NCI-H2081 (cell line): ENCODE measurements at regions not wholly inside any gene's neighbourhood (a gene's known extent, or its start where the extent isn't known, plus 50 kb on each side); places are given as distances from the start of the nearest gene placed in this dataset.
"Not testable (repeated sequence)": the region's sequence is repeated elsewhere in the genome, so short reads cannot be mapped to it uniquely, and the experiment has no call there.

Experiments used
- DNase-seq, 2 experiments: peaks; one replicate each; lab custom pipeline; 2025; lab: John Stamatoyannopoulos, UW

DNA sequence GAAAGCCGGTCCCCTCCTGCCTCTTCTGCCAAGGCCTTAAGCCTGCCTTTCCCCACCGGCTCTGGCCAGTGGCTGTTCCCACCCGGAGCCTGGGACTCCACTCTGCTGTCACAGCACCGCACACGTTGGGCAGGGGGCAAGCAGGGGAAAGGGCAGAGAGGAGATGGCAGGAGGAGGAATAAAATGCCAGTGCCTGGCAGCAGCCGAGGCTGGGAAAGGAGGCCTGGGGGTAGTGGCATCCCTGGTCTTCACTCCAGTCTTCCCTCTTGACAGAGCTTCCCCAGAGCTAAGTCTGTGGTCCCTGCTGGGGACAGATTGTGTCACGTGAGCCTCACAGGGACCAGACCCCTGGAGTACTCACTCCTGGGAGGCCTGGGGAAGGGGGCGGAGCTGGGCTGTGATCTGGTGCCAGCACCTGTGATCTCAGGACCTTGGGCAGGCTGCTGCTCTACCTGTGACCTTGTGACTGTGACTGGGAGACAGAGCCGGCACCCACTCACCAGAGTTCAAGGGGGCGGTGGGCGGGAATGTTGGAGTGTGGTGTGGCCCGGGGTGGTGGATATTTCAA lies 97.2 kb upstream of the GSE1 start:
- DNase-seq, result no peak

DNA sequence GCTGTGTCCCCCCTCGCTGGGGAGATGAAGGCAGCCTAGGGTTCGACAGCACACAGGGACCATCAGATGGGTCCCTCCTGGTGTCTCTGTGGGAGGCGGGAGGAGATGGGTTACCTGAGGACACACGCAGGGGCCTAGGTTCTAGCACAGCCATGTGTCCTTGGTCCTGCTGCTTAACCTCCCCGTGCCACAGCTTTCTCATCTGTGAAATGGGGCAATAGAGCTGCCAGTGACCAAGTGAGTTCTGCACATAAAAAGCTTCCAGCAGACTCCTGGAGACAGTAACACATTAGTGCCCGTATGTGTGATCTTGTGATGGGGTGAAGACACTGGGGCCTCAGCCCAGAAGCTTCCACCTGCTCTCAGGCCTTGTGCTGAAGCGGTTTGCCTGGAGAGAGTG lies 96.0 kb upstream of the GSE1 start:
- no peak for DNase-seq

DNA sequence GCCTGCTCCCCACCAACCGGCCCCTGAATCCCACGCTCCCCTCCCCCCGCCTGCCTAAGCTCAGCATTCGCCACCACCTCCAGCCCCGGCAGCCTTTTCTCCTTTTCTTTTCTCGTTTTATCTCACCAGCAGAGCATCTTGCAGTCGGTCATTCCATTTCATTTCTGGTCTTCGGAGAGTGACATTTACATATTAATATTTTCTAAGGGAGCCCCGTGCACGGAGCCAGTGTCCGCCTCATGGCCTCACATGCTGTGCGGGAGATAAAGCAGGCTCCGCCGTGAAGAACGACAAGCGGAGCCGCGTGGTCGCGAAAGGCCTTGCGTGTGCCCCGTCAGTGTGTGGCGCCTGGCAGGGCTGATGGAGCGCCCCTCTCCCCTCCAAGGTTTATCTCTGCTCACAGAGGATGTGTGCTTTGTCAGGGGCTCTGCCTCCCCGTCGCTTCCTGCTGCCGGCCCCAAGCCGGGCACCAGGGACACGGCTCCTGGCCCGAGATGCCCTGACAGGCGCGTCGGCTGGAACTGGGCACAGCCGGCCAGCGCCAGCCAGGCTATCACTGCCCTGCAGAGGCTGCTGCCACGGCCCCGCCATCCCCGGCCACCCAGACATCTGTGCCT lies 95.5 kb upstream of the GSE1 start:
- DNase-seq, result no peak

DNA sequence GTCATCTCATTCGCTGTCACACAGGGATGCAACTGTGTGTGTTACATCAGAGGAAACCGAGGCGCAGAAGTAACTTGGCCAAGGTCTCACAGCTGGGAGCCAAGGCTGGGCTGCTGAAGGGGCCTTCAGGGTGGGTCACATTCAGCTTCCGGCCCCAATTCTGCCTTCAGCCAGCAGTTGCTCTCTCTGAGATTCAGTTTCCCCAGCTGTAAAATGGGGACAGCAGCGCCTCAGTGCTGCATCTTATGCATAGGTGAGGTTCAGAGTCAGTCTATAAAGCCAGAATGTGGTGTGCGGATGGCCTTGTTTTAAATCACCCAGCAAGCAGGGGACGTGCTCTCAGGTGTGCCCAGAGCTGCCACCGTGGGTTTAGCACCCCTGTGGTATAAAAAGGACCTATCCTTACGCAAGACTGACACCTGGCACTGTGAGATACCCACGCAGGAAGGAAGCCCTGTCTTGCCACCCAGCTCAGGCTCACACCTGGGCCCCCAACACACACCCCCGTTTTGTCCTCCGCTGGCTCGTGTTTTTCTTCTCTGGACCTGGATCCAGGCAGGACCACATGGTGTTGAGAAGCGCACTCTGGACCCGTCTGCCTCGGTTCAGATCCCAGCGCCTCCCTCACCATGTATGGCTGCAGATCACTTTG lies 94.6 kb upstream of the GSE1 start:
- no peak for DNase-seq

DNA sequence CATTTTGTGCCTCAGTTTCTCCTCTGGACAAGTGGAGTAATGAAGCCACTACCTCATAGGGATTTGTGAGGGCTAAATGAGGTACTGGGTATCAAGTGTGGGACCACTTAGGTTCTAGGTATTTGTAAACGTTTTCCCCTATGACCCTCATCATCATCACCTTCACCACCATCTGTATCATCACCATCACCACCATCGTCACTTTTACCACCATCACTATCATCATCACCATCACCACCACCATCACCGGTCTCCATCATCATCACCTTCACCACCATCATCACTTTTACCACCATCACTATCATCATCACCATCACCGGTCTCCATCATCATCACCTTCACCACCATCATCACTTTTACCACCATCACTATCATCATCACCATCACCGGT lies 94.1 kb upstream of the GSE1 start:
- not testable (repeated sequence) for DNase-seq

DNA sequence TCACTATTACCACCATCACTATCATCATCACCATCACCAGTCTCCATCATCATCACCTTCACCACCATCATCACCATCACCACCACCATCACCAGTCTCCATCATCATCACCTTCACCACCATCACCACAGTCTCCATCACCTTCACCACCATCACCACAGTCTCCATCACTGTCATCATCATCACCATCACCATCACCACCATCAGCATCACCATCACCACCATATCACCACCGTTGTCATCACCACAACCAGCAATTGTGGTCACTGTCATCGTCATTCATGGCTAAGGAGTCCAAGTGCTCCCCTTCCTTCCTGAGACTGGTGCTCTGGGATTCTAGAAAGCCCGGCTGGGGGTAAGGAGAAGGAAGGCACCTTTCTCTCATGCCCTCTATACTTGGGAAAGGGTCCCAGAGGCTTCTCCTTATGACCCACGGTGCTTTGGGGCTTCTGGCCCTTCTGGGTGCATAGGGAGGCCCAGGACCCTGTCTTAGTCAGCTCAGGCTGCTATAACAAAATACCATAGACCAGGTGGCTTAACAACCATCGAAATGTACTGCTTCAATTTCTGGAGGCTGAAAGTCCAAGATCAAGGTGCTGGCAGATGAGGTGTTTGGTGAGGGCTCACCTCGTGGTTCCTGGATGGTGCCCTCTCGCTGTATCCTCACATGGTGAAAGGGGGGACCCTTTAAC lies 93.4 kb upstream of the GSE1 start:
- DNase-seq, result no peak

DNA sequence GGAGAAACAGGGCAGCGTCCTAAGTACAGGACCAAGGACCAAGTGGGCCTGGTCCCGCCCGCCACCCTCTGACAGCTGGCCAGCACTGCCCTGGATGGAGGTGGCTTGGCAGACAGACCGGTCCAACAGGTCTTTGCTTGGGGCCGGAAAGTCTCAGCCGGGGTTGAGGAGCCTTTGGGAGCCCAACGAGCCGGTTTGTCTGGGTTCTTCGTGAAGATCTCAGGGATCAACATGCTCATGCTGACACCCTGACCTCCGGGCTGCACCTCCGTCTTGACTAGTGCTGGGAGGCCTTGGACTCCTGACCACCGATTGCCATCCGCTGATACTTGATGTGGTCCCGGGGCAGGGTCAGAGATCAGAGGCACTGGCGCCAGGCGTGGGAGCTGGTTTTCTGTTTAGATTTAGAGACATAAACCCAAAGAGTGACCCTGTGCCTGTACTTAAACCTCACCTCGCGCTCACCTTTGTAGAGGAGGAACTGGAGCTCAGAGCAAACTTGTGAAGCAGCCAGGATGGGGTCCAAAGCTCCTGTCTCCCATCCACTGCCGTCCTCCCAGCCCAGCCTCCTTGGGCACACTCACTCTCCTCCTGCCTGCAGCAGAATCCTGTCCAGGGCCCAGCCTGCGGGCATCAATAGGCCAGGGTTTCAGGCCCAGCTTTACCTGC lies 92.1 kb upstream of the GSE1 start:
- no peak for DNase-seq

DNA sequence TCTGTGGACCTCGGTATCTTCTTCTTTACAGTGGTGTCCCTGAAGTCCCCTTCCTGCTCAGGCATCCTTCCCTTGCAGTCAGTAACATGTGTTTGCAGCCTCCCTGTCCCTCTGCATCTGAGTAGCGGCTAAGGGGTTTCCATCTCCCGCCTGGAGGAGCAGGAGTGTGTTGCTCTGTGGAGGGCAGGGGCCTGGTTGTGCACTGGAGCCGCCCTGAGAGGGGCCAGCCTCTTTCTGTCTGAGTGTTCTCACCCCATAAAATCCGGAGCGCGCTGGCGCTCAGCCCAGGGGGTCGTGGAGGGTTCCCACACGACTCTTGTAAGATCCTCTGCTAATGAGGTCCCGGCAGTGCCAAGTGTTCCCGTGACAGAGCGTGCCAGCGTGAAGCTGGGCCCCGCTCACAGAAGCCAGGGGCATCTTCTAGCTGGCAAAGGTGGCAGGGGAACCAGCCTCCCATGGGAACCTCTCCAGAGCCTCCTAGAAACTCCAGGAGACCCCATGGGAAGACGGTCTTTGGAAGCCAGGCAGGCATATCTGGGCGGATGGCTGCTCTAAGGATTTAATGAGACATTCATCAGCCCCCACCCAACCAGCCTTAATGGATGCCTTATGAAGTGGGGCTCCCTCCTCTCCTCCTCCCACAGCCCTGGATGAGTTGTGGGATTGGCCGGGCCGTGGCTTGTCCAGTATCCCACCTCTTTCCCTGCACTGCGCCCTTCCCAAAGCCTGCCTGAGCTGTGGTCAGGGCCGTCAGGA lies 91.4 kb upstream of the GSE1 start:
- no peak for DNase-seq

DNA sequence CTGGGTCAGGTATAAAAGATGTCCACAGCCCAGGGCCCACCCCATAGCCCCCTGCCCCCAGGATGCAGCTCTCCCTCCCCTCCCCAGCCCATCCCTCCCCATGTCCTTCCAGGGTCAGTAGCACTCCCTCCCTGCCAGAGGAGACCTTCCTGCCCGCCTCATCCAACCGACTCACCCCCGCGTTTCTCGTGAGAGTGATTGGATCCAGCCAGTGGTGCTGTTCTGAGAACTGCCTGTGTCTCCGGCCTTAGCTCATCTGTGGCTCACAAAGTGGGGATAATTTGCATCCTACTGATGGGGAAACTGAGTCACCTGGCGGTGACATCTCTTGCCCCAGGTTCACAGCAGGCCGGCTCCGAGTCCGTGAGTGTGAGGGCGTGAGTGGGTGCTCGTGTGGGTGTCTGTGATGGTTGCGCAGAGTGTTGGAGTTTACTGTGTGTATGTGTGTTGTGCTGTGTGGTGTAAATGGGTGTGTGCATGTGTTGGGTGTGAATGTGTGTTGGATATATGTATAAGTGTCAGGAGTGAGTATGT lies 90.7 kb upstream of the GSE1 start:
- no peak for DNase-seq

DNA sequence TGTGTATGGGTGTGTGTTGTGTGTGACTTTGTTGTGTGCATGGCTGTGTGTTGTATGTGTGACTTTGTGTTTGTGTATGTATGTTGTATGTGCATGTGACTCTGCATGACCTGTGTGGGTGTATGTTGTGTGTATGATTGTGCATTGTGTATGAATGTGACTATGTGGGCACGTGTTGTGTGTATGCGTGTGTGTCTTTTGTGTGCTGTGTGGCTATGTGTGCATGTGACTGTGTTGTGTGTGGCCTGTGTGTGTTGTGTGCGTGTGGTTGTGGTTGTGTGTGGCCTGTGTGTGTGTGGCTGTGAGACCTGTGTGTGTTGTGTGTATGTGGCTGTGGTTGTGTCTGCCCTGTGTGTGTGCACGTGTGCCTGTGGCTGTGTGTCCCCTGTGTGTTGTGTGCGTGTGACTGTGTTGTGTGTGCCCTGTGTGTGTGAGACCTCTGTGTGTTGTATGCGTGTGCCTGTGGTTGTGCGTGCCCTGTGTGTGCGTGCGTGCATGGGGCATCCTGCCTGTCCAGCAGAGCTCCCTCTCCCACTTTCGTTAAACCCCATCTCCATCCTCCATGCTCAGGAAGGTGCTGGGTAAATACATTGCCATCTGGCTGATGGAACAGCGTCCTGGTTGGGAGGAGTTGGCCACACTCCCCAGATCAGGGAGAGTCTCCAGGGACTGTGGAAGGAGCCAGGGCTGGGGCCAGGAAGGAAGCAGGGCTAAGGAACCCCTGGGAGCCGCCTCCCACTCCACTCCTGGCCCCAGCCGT lies 90.1 kb upstream of the GSE1 start:
- peak in 1 of 2 experiments; percentile 55 for DNase-seq

DNA sequence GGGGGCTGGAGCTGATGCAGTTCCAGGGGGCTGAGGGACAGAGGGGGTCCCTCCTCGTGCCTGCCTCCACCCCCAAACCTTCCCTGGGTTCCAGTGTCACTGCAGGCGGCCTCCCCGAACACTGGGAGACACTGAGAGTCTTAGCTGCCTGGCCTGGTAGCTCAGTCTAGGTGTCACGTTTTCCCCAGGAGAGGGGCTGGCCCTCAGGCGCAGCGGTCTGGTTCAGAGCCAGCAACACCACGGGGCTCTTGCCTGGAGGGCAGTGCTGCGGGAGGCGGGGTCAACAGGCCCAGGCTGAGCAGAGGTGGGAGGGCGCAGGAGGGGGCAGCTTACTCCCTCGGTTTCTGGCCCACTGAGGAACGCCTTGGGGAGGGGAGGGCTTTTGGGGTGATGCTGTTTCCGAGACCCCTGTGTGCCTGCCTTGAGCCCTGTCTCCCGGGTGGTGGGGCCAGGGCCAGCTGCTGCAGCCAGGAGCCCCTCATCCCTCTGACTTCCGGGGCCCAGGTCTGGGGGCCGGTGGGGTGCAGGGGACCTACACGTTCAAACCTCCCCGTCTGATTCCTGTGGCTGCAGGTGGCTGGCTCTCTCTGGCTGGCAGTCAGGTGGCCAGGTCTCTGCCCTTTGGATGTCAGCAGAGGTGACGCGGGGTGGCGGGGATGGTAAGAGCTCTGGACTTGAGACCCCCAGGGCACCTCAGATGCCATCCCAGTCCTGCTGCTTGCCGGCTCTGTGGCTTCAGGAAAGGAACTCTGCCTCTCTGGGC lies 89.3 kb upstream of the GSE1 start:
- peak; percentile 47 to 68 for DNase-seq

DNA sequence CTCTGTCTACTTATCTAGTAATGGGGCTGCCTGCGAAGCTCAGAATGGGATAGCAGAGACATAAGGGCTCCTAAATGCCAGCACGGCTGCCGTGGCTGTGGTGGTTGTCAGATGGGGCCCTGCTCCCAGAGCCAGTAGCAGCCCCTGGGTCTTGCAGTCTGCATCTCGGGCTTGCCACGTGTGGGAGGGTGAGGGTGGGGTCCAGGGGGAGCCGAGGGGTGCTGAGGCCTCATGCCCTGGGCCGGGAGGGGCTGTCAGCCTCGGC lies 88.8 kb upstream of the GSE1 start:
- no peak for DNase-seq

DNA sequence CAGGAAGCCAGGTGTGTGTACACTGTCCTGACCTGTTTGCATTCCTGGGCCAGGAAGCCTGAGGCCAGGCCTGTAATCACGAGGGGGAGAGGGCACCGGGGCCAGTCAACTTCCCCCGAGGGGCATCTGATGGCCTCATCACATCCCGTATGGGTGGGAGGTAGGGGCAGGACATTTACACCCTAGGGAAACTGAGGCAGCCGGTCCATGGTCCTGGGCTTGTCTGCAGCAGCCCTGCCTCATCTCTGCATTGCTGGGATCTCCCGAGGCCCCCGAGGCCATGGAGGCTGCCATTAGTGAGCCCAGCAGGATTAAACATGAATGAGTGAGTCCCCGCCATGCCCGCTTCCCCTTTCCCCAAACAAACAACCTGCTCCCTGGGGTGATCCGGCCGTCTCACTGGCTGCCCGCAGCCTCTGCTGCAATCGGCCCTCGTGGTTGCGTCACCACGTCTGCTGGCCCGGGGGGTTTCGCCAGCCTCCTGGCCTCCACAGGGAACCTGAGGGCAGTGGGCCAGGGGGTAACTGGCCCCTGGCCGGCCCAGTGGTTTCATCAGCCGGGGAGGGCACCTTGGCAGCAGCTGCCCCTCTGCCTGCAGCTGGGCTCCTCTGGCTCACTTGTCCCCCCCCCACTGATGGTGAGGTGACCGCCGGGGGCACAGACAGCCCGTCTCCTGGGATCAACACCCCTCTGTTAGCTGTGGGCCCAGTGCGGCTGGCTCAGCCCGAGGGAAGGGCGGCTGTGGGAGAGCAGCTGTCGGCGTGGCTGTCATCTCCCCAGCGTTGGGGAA lies 88.3 kb upstream of the GSE1 start:
- peak; percentile 54 to 76 for DNase-seq

DNA sequence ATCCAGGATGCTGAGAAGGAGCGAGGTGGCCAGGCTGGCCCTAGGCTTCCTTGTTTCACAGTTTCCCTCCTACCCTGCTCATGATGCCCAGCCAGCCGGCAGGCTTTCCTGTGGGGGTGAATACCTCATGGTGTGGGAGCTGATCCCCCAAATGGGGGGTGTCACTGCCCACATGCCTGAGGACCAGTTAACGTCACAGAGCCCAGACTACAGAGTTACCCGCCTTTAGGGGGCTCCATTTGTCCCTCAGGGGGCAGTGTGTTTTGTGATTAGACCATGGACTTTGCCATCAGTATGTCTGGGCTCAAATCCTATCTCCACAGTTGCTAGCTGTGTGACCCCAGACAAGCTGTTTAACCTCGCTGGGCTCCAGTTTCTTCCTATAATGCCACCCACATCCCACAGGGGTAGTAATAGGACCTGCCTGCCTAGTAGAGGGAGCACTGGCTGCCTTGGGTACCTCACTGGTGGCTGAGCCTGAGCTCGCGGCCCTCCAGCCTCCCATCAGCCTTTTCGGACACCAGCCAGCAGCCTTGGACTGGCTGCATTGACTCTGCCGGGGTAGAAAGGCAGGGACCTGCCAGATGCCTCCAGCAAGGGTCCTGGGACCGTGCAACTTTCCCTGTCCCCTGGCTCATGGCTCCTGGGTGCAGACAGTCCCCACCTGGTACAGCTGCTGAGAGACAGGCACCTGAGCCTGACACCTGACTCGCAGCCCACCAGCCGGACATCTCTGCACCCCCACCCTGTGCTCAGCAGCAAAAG lies 87.5 kb upstream of the GSE1 start:
- no peak for DNase-seq

DNA sequence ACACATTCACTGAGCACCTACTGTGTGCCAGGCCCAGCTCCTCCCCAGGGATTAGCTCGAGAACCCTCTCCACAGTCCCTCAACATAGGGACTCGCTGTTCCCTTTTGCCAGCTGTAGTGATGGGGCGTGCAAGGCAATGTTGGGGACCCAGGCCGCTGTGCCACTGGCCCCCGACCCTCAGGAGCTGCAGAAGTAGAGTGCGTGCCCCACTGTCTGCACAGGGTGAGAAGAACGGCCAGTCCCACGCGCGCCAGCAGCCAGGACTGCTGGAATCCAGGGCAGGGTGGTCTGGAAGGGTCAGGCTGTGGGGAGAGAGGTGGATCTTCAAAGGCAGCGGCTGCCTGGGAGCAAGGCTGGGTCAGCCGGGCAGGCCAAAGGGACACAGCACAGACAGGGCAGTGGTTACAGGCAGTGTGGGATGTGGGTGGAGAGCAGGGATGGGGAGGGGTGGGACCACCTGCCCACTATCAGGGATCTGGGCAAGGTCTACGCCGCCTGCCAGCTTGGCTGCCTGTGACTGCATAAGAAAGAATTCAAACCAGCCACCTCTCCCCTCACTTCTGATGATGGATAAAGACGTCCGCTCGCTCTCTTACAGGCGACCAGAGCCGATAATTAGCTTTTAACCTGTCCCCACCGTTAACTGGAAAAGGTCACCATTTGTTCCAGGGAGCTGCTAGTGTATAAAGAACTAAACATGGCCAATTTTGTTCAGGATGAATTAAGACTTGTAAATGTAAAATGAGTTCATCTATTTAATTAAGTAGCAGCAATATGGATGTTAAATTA lies 86.7 kb upstream of the GSE1 start:
- DNase-seq, result no peak

DNA sequence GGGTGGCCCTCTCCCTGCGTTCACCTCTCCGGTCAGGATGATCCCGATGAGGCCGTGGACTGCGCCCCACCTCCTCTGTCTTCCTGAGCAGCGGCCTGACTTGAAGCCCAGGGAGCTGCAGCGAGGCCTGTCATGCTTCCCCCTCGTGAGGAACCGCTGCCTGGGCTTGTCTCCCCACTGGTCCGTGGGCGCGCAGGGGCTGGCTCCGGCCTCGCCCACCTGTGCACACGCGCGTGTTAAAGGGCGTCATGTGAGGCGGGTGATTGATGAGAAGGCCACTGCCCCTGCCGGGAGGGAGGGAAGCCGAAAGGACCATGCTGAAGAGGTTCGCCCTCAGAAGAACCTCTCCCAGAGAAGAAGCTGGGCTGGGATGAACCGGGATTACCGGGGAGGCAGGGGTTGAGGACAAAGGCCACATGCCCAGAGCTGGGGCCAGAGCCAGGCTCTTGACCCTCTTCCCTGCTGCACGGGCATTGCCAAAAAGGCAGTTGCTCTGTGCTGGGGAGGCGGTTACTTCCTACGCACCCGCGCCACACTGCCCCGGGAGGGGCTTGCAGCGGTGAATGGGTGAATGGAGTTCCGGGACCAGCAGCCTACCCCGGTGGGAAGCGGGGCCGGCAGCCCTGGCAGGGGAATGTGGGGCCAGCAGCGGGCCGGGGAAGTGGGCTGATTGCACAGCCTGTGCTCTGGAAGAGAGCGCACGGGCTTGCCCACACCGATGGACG lies 85.9 kb upstream of the GSE1 start:
- no peak for DNase-seq

DNA sequence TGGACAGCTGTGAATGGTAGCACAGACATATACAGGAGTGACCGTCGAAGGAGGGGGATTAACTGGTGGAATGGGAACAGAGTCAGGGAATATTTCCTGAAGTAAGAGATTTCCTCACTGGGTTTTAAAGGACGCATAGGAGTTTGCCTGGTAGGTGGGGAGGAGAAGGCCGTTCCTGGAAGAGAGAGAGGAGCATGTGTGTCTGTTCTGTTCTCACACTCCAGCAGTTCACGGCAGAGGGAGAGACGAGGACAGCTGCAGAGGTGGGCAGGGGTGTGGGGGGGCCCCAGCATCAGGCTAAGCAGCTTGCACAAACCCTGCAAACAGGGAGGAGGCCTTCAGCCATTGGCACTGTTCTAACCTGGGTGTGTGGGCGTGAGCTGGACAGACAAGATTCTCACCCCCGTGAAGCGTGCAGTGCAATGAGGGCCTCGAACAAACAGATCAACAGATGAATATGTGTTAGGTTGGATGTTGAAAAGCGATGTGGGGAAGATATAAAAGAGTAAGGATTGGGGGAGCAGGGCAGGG lies 85.3 kb upstream of the GSE1 start:
- no peak for DNase-seq
